ENCODE measurements at regions not wholly inside any gene's neighbourhood (a gene's known extent, or its start where the extent isn't known, plus 50 kb on each side); places are given as distances from the start of the nearest gene placed in this dataset.

- POLR2A ChIA-PET: no interaction called here
Measured at GRCh38 chr6:85385636-85386315, 64.1 kb upstream of the NT5E start.

GRCh38 chr6:85383042-85383441, 66.8 kb upstream of the NT5E start:
- no peak for ATAC-seq (ENCODE audit: poor library complexity)
- Mint-ChIP-seq H3K36me3 (ENCODE audit: low read depth) (no peaks in the 10 kb centered on the region), H3K27ac (no peak overlapping the region), H3K4me3 (no peak overlapping the region), H3K9me3 (no peaks in the 10 kb centered on the region), H3K27me3 (no peaks in the 10 kb centered on the region), H3K4me1 (ENCODE audit: low read depth) (no peaks in the 10 kb centered on the region)
- Histone ChIP-seq H3K36me3 (ENCODE audit: insufficient read depth, low read length) (no peaks in the 10 kb centered on the region), H3K27me3 (ENCODE audit: control insufficient read depth in 1 of 2, insufficient read depth in 2 of 2, low read length in 2 of 2) (no peaks in the 10 kb centered on the region), H3K4me1 (ENCODE audit: insufficient read depth, low read length) (no peaks in the 10 kb centered on the region), H3K9me3 (ENCODE audit: control insufficient read depth in 1 of 2, insufficient read depth in 1 of 2, low read length in 2 of 2) (no peaks in the 10 kb centered on the region), H3K4me3 (ENCODE audit: low read length) (no peak overlapping the region), H3K27ac (ENCODE audit: low read depth in 1 of 2, low read length in 2 of 2) (no peak overlapping the region)
- ChIA-PET POLR2A (no interaction called here), CTCF (no interaction called here)
- TF ChIP-seq, protein P1, sequence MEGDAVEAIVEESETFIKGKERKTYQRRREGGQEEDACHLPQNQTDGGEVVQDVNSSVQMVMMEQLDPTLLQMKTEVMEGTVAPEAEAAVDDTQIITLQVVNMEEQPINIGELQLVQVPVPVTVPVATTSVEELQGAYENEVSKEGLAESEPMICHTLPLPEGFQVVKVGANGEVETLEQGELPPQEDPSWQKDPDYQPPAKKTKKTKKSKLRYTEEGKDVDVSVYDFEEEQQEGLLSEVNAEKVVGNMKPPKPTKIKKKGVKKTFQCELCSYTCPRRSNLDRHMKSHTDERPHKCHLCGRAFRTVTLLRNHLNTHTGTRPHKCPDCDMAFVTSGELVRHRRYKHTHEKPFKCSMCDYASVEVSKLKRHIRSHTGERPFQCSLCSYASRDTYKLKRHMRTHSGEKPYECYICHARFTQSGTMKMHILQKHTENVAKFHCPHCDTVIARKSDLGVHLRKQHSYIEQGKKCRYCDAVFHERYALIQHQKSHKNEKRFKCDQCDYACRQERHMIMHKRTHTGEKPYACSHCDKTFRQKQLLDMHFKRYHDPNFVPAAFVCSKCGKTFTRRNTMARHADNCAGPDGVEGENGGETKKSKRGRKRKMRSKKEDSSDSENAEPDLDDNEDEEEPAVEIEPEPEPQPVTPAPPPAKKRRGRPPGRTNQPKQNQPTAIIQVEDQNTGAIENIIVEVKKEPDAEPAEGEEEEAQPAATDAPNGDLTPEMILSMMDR (IDR thresholded peaks at IDR 0.05): no peak
- DNase-seq: no peak
- intact Hi-C loops (cut with DNase I, micrococcal nuclease): no loop called here

More at GRCh38 chr6:85385636-85386315, 64.1 kb upstream of the NT5E start:
- ATAC-seq (ENCODE audit: poor library complexity) (no peak), DNase-seq (no peak)
- no peak overlapping the region for H3K4me3 Mint-ChIP-seq
- intact Hi-C loops (cut with DNase I, micrococcal nuclease): no loop called here
- Histone ChIP-seq H3K9me3 (ENCODE audit: control insufficient read depth in 1 of 2, insufficient read depth in 1 of 2, low read length in 2 of 2) (no peaks in the 10 kb centered on the region), H3K27ac (ENCODE audit: low read depth in 1 of 2, low read length in 2 of 2) (no peak overlapping the region), H3K36me3 (ENCODE audit: insufficient read depth, low read length) (no peaks in the 10 kb centered on the region), H3K27me3 (ENCODE audit: control insufficient read depth in 1 of 2, insufficient read depth in 2 of 2, low read length in 2 of 2) (no peaks in the 10 kb centered on the region), H3K4me1 (ENCODE audit: insufficient read depth, low read length) (no peaks in the 10 kb centered on the region), H3K4me3 (ENCODE audit: low read length) (no peak overlapping the region)
- H3K36me3 Mint-ChIP-seq (ENCODE audit: low read depth): no peaks in the 10 kb centered on the region
- TF ChIP-seq, protein P1 (IDR thresholded peaks at IDR 0.05): no peak
- H3K27ac Mint-ChIP-seq: no peak overlapping the region
- no peaks in the 10 kb centered on the region for H3K4me1 Mint-ChIP-seq (ENCODE audit: low read depth)
- CTCF ChIA-PET: no interaction called here
- no peaks in the 10 kb centered on the region for H3K9me3 Mint-ChIP-seq
- H3K27me3 Mint-ChIP-seq: peaks cover 5% of the 10 kb centered on the region

- H3K36me3 ChIP-seq (ENCODE audit: insufficient read depth, low read length): no peaks in the 10 kb centered on the region
- intact Hi-C loops (cut with DNase I, micrococcal nuclease): no loop called here
- H3K4me1 ChIP-seq (ENCODE audit: insufficient read depth, low read length): no peaks in the 10 kb centered on the region
- H3K27me3 ChIP-seq (ENCODE audit: control insufficient read depth in 1 of 2, insufficient read depth in 2 of 2, low read length in 2 of 2): no peaks in the 10 kb centered on the region
- H3K27me3 Mint-ChIP-seq: no peaks in the 10 kb centered on the region
- no peaks in the 10 kb centered on the region for H3K36me3 Mint-ChIP-seq (ENCODE audit: low read depth)
- DNase-seq (no peak), ATAC-seq (ENCODE audit: poor library complexity) (no peak)
- H3K4me3 ChIP-seq (ENCODE audit: low read length): no peak overlapping the region
- H3K9me3 ChIP-seq (ENCODE audit: control insufficient read depth in 1 of 2, insufficient read depth in 1 of 2, low read length in 2 of 2): no peaks in the 10 kb centered on the region
- H3K4me3 Mint-ChIP-seq: no peak overlapping the region
- H3K27ac Mint-ChIP-seq: no peak overlapping the region
- no peaks in the 10 kb centered on the region for H3K4me1 Mint-ChIP-seq (ENCODE audit: low read depth)
- H3K9me3 Mint-ChIP-seq: no peaks in the 10 kb centered on the region
- H3K27ac ChIP-seq (ENCODE audit: low read depth in 1 of 2, low read length in 2 of 2): no peak overlapping the region
- TF ChIP-seq, protein P1 (IDR thresholded peaks at IDR 0.05): no peak
- CTCF ChIA-PET: no interaction called here
- POLR2A ChIA-PET: no interaction called here
Measured at GRCh38 chr6:85382541-85382940, 67.3 kb upstream of the NT5E start.

Measured in CD4-positive, alpha-beta T cell (primary cell).